Trophoblast cell (in vitro differentiated cells and primary cell): ENCODE measurements at regions not wholly inside any gene's neighbourhood (a gene's known extent, or its start where the extent isn't known, plus 50 kb on each side); places are given as distances from the start of the nearest gene placed in this dataset.

Source experiments
- DNase-seq, 2 donors: peaks; one replicate each; pipeline ENCODE4 v3.0.0-alpha.2; 2016
- H2AFZ ChIP-seq: 2 replicates; pipeline ENCODE4 v1.6.1; 2013; ENCODE audit warnings: low read length, moderate library complexity, mild to moderate bottlenecking; ENCODE audit not compliant: insufficient read depth, poor library complexity
- H2AK5ac ChIP-seq: 2 replicates; pipeline ENCODE4 v1.6.1; 2013; ENCODE audit warnings: mild to moderate bottlenecking, low read length
- H2BK120ac ChIP-seq: 2 replicates; pipeline ENCODE4 v1.6.1; 2013; ENCODE audit warnings: low read length, mild to moderate bottlenecking, moderate library complexity; ENCODE audit not compliant: insufficient read depth, poor library complexity
- H2BK12ac ChIP-seq: 2 replicates; pipeline ENCODE4 v1.6.1; 2013; ENCODE audit warnings: mild to moderate bottlenecking, low read length, moderate library complexity
- H2BK5ac ChIP-seq: 2 replicates; pipeline ENCODE4 v1.6.1; 2013; ENCODE audit warnings: low read length, low read depth, moderate library complexity, mild to moderate bottlenecking; ENCODE audit not compliant: poor library complexity
- H3K14ac ChIP-seq: 2 replicates; pipeline ENCODE4 v1.6.1; 2013; ENCODE audit warnings: mild to moderate bottlenecking, low read length
- H3K18ac ChIP-seq: 2 replicates; pipeline ENCODE4 v1.6.1; 2013; ENCODE audit warnings: mild to moderate bottlenecking, low read length
- H3K23ac ChIP-seq: 2 replicates; pipeline ENCODE4 v1.6.1; 2013; ENCODE audit warnings: low read length
- H3K27ac ChIP-seq: 2 replicates; pipeline ENCODE4 v1.5.1; 2013; ENCODE audit warnings: low read depth, mild to moderate bottlenecking, inconsistent platforms, low read length, moderate library complexity
- H3K27me3 ChIP-seq: 2 replicates; pipeline ENCODE4 v1.6.1; 2013; ENCODE audit warnings: inconsistent platforms, mild to moderate bottlenecking, low read length, moderate library complexity; ENCODE audit not compliant: insufficient read depth
- H3K36me3 ChIP-seq, 2 experiments: 1 replicate in 1 of 2; 2 replicates in 1 of 2; pipeline ENCODE4 v1.6.1; 2013; ENCODE audit warnings: low read length in 2 of 2, mild to moderate bottlenecking in 2 of 2, moderate library complexity in 1 of 2; ENCODE audit not compliant: insufficient read depth in 2 of 2, control insufficient read depth in 1 of 2
- H3K4ac ChIP-seq: 2 replicates; pipeline ENCODE4 v1.6.1; 2013; ENCODE audit warnings: low read depth, mild to moderate bottlenecking, low read length, moderate library complexity
- H3K4me1 ChIP-seq, 2 experiments: 1 replicate in 1 of 2; 2 replicates in 1 of 2; pipeline ENCODE4 v1.6.1; 2013; ENCODE audit warnings: low read length in 2 of 2, mild to moderate bottlenecking in 2 of 2, moderate library complexity in 1 of 2; ENCODE audit not compliant: insufficient read depth in 2 of 2, control insufficient read depth in 1 of 2
- H3K4me2 ChIP-seq: 2 replicates; pipeline ENCODE4 v1.6.1; 2013; ENCODE audit warnings: inconsistent platforms, mild to moderate bottlenecking, low read length, moderate library complexity
- H3K4me3 ChIP-seq: 2 replicates; pipeline ENCODE4 v1.5.1; 2013; ENCODE audit warnings: mild to moderate bottlenecking, low read depth, low read length, inconsistent platforms
- H3K79me1 ChIP-seq: one replicate; pipeline ENCODE4 v1.6.1; 2013; ENCODE audit warnings: low read length
- H3K79me2 ChIP-seq: 2 replicates; pipeline ENCODE4 v1.6.1; 2013; ENCODE audit warnings: low read length, mild to moderate bottlenecking; ENCODE audit not compliant: control insufficient read depth, insufficient read depth, poor library complexity
- H3K9ac ChIP-seq: 2 replicates; pipeline ENCODE4 v1.6.1; 2013; ENCODE audit warnings: mild to moderate bottlenecking, low read length
- H3K9me3 ChIP-seq: 2 replicates; pipeline ENCODE4 v1.6.1; 2013; ENCODE audit warnings: low read depth, mild to moderate bottlenecking, control low read depth, inconsistent platforms, low read length; ENCODE audit not compliant: insufficient read depth
- H4K12ac ChIP-seq: 2 replicates; pipeline ENCODE4 v1.6.1; 2013; ENCODE audit warnings: low read depth, mild to moderate bottlenecking, low read length, moderate library complexity
- H4K8ac ChIP-seq: 2 replicates; pipeline ENCODE4 v1.6.1; 2013; ENCODE audit warnings: low read depth, mild to moderate bottlenecking, low read length, moderate library complexity
- H4K91ac ChIP-seq: one replicate; pipeline ENCODE4 v1.6.1; 2013; ENCODE audit warnings: low read depth, mild to moderate bottlenecking, low read length, moderate library complexity
- WGBS: extraction: QIAGEN DNeasy Blood & Tissue Kit; methylation state at CpG from one replicate; pipeline ENCODE4 v1.1.7; 2013; ENCODE audit warnings: missing lambda C conversion rate; ENCODE audit not compliant: insufficient read length, insufficient coverage; ENCODE audit errors: extremely low coverage; 5-methylcytosine and 5-hydroxymethylcytosine counted together

- H3K4me1 ChIP-seq = no peaks in the 10 kb centered on the region
- no CpG with 5 or more reads among the region's 1 CpG for WGBS
- DNase-seq = no peak
- no peaks in the 10 kb centered on the region for H3K79me2 ChIP-seq
- no peaks in the 10 kb centered on the region for H3K9me3 ChIP-seq
- no peak overlapping the region for H3K4me3 ChIP-seq
- H2BK12ac ChIP-seq = no peak overlapping the region
- H3K4ac ChIP-seq = no peak overlapping the region
- H3K79me1 ChIP-seq = no peaks in the 10 kb centered on the region
- H4K12ac ChIP-seq = no peak overlapping the region
- no peak overlapping the region for H3K14ac ChIP-seq
- no peak overlapping the region for H4K91ac ChIP-seq
- no peak overlapping the region for H3K4me2 ChIP-seq
- no peak overlapping the region for H3K18ac ChIP-seq
- H3K36me3 ChIP-seq = no peaks in the 10 kb centered on the region
- H3K27ac ChIP-seq = no peak overlapping the region
- no peak overlapping the region for H2BK120ac ChIP-seq
- H4K8ac ChIP-seq = no peak overlapping the region
- no peak overlapping the region for H3K23ac ChIP-seq
- H2BK5ac ChIP-seq = no peak overlapping the region
- no peak overlapping the region for H2AK5ac ChIP-seq
- H3K9ac ChIP-seq = no peak overlapping the region
- H3K27me3 ChIP-seq = no peaks in the 10 kb centered on the region
- no peak overlapping the region for H2AFZ ChIP-seq
Measured at GRCh38 chr1:30277415-30277814, 446.0 kb downstream of the MATN1 start.

- no peak overlapping the region for H4K12ac ChIP-seq
- no peak for DNase-seq
- H3K27ac ChIP-seq = no peak overlapping the region
- no peak overlapping the region for H3K4ac ChIP-seq
- H3K79me1 ChIP-seq = no peaks in the 10 kb centered on the region
- H3K9me3 ChIP-seq = no peaks in the 10 kb centered on the region
- no peak overlapping the region for H3K23ac ChIP-seq
- H2BK120ac ChIP-seq = no peak overlapping the region
- no peaks in the 10 kb centered on the region for H3K79me2 ChIP-seq
- no peaks in the 10 kb centered on the region for H3K4me1 ChIP-seq
- H3K27me3 ChIP-seq = no peaks in the 10 kb centered on the region
- no peak overlapping the region for H2AFZ ChIP-seq
- no peak overlapping the region for H3K4me3 ChIP-seq
- no peak overlapping the region for H3K9ac ChIP-seq
- no peak overlapping the region for H2BK12ac ChIP-seq
- no peak overlapping the region for H2BK5ac ChIP-seq
- H3K4me2 ChIP-seq = no peak overlapping the region
- H4K8ac ChIP-seq = no peak overlapping the region
- H3K14ac ChIP-seq = no peak overlapping the region
- H3K36me3 ChIP-seq = no peaks in the 10 kb centered on the region
- no peak overlapping the region for H3K18ac ChIP-seq
- H2AK5ac ChIP-seq = no peak overlapping the region
- no peak overlapping the region for H4K91ac ChIP-seq
- WGBS = no CpG with 5 or more reads among the region's 15 CpGs
Measured at GRCh38 chr1:30275926-30276764, 447.2 kb downstream of the MATN1 start.

GRCh38 chr1:30274976-30275621 is 448.3 kb downstream of the MATN1 start:
- Histone ChIP-seq H4K8ac (no peak overlapping the region), H2BK5ac (no peak overlapping the region), H3K14ac (no peak overlapping the region), H3K9me3 (peaks cover 4% of the 10 kb centered on the region), H3K36me3 (no peaks in the 10 kb centered on the region), H3K27me3 (no peaks in the 10 kb centered on the region), H2BK12ac (no peak overlapping the region), H3K27ac (no peak overlapping the region), H3K18ac (no peak overlapping the region), H3K4ac (no peak overlapping the region), H4K12ac (no peak overlapping the region), H3K79me1 (no peaks in the 10 kb centered on the region), H2BK120ac (no peak overlapping the region), H3K4me2 (no peak overlapping the region), H2AK5ac (no peak overlapping the region), H2AFZ (no peak overlapping the region), H3K79me2 (no peaks in the 10 kb centered on the region), H3K4me3 (no peak overlapping the region), H4K91ac (no peak overlapping the region), H3K23ac (no peak overlapping the region), H3K9ac (no peak overlapping the region), H3K4me1 (no peaks in the 10 kb centered on the region)
- no CpG with 5 or more reads among the region's 3 CpGs for WGBS
- DNase-seq = no peak

- H3K23ac ChIP-seq = no peak overlapping the region
- H2BK12ac ChIP-seq = no peak overlapping the region
- no peak overlapping the region for H3K18ac ChIP-seq
- no peak overlapping the region for H3K14ac ChIP-seq
- H3K4ac ChIP-seq = no peak overlapping the region
- peaks cover 4% of the 10 kb centered on the region for H3K9me3 ChIP-seq
- H2AFZ ChIP-seq = no peak overlapping the region
- H3K27ac ChIP-seq = no peak overlapping the region
- H3K79me2 ChIP-seq = no peaks in the 10 kb centered on the region
- H3K4me1 ChIP-seq = no peaks in the 10 kb centered on the region
- no peak overlapping the region for H4K8ac ChIP-seq
- no peak overlapping the region for H3K4me2 ChIP-seq
- H3K79me1 ChIP-seq = no peaks in the 10 kb centered on the region
- H3K9ac ChIP-seq = no peak overlapping the region
- H2BK5ac ChIP-seq = no peak overlapping the region
- H3K36me3 ChIP-seq = no peaks in the 10 kb centered on the region
- H2BK120ac ChIP-seq = no peak overlapping the region
- no peak overlapping the region for H4K12ac ChIP-seq
- H4K91ac ChIP-seq = no peak overlapping the region
- no peak overlapping the region for H3K4me3 ChIP-seq
- DNase-seq = no peak
- H3K27me3 ChIP-seq = no peaks in the 10 kb centered on the region
- no peak overlapping the region for H2AK5ac ChIP-seq
- WGBS = no CpG with 5 or more reads among the region's 3 CpGs
Measured at GRCh38 chr1:30274173-30274970, 449.0 kb downstream of the MATN1 start.
